IPS DF 19.7 (cell line): ENCODE measurements at regions not wholly inside any gene's neighbourhood (a gene's known extent, or its start where the extent isn't known, plus 50 kb on each side); places are given as distances from the start of the nearest gene placed in this dataset.
"Not testable (repeated sequence)": the region's sequence is repeated elsewhere in the genome, so short reads cannot be mapped to it uniquely, and the experiment has no call there.

Source experiments
- DNase-seq: peaks from one replicate; pipeline ENCODE4 v3.0.0-alpha.2; 2013; ENCODE audit warnings: low read depth, low spot score

DNA sequence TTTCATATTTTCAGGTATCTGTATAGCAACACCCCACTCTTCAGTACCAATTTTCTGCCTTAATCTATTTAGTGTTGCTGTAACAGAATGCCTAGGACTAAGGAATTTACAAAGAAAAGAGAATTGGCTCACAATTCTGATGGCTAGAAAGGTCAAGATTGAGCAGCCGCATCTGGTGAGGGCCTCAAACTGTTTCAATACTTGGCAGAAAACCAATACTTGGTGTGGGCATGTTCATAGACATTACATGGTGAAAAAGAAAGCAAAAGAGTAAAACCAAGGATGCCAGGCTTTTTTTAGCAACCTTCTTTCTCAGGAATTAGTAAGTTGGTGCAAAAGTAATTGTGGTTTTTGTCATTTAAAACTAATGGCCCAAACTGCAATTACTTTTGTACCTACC is 1041.1 kb upstream of the CDH6 start:
- DNase-seq: no peak

- no peak for DNase-seq
Observed at GRCh38 chr5:30150231-30150630, 1043.3 kb upstream of the CDH6 start.

GRCh38 chr5:30149526-30149925 is 1044.0 kb upstream of the CDH6 start:
- DNase-seq: no peak

- no peak for DNase-seq
Observed at GRCh38 chr5:30147976-30148375, 1045.5 kb upstream of the CDH6 start.

DNA sequence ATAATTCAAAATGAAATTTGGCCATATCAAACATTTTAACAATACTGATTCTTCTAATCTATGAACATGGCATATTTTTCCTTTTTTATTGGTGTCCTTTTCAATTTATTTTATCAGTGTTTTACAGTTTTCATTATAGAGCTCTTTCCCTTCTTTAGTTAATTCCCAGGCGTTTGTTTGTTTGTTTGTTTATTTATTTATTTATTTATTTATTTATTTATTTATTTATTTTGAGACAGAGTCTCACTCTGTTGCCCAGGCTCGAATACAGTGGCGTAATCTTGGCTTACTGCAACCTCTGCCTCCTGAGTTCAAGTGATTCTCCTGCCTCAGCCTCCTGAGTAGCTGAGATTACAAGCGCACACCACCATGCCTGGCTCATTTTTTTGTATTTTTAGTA is 1049.4 kb upstream of the CDH6 start:
- not testable (repeated sequence) for DNase-seq

- no peak for DNase-seq
Observed at GRCh38 chr5:30142432-30142831, 1051.1 kb upstream of the CDH6 start.

- no peak for DNase-seq
Observed at GRCh38 chr5:30121043-30121442, 1072.4 kb upstream of the CDH6 start.

DNA sequence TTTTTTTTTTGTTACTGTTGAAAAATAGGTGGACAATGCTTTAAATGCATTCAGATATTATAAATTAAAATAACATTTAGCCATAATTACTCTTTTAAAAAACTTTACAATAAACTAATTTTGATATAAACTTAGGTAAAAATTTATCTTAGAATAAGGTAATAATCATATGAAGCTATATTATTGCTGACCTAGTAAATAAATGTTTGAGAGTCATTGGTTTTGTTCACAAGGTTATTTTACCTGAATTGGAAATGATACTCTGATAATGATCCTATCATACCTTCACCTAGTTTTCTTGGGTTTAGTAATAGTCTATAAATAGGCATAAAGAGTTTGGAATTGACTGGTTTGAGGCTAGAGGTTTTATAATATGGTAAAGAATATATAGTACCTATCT is 1076.4 kb upstream of the CDH6 start:
- DNase-seq: no peak

DNA sequence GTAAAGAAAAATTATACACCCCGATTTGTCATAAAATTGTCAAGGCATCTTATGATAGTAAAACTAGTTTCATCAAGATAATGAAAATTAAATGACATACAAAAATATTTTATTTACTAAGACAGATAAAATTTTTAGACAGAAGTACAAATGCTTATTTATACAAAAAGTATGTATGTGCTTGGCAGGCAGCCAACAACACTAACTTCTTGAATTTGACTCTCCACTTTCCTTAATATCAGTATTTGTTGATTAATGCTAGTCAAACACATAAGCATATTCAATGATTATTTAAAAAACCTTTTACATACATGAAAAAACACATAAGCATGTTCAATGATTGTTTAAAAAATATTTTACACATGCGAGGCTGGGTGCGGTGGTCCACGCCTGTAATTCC is 1079.9 kb upstream of the CDH6 start:
- DNase-seq: no peak

GRCh38 chr5:30112867-30113266 is 1080.6 kb upstream of the CDH6 start:
- DNase-seq: no peak

- DNase-seq: no peak
Observed at GRCh38 chr5:30108051-30108450, 1085.4 kb upstream of the CDH6 start.

- DNase-seq: no peak
Observed at GRCh38 chr5:30106596-30106995, 1086.9 kb upstream of the CDH6 start.

GRCh38 chr5:30104872-30105596 is 1088.5 kb upstream of the CDH6 start:
- no peak for DNase-seq

- DNase-seq: no peak
Observed at GRCh38 chr5:30103452-30104202, 1089.9 kb upstream of the CDH6 start.

DNA sequence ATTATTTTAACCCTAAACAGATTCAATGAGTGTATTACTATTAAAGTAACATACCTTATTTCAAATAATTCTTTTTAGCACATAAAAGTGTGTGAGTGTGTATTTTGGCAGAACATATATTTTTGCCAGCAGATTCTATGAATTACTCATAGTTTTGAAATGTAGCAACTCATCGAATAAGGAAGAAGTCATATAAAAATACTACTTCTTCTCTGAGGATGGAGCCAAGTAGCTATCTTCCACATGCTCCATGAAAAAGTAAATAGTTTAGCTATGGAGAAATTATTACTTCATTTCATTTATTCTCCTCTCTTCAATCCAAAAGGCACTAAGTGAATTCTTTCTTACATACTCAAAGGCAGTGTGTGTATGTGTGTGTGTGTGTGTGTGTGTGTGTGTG is 1090.4 kb upstream of the CDH6 start:
- no peak for DNase-seq

- DNase-seq: no peak
Observed at GRCh38 chr5:30102185-30102584, 1091.3 kb upstream of the CDH6 start.

DNA sequence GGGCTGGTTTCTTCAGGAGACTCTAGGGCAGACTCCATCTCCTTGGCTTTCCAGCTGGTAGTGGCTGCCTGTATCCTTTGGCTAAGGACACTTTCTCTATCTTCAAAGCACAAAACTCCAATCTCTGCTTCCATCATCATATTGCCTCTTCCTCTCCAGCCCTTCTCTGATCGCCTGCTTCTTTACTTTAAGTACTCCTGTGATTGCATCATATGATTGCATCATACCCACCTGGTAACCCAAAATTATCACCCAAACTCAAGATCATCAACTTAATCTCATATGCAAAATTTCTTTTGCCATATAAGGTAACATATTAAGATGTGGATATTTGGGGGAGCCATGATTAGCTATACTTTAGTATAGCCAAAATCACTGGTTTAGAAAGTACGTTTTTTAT is 1092.6 kb upstream of the CDH6 start:
- no peak for DNase-seq

- no peak for DNase-seq
Observed at GRCh38 chr5:30100148-30100713, 1093.3 kb upstream of the CDH6 start.

- no peak for DNase-seq
Observed at GRCh38 chr5:30099634-30100033, 1093.9 kb upstream of the CDH6 start.

- DNase-seq: no peak
Observed at GRCh38 chr5:30098940-30099339, 1094.5 kb upstream of the CDH6 start.

- no peak for DNase-seq
Observed at GRCh38 chr5:30092548-30092947, 1100.9 kb upstream of the CDH6 start.

GRCh38 chr5:30069441-30070263 is 1123.8 kb upstream of the CDH6 start:
- DNase-seq: no peak
